Iris pigment epithelial cell (primary cell): ENCODE measurements at regions not wholly inside any gene's neighbourhood (a gene's known extent, or its start where the extent isn't known, plus 50 kb on each side); places are given as distances from the start of the nearest gene placed in this dataset.
"Not testable (repeated sequence)": the region's sequence is repeated elsewhere in the genome, so short reads cannot be mapped to it uniquely, and the experiment has no call there.

ENCODE experiments used
- DNase-seq: peaks from one replicate; pipeline ENCODE4 v3.0.0-alpha.2; 2011; ENCODE audit warnings: low read depth

- no peak for DNase-seq
Measured at GRCh38 chr4:62533573-62533972, 1333.4 kb downstream of the ADGRL3 start.

- DNase-seq: no peak
Measured at GRCh38 chr4:62531731-62532130, 1331.6 kb downstream of the ADGRL3 start.

- DNase-seq: no peak
Measured at GRCh38 chr4:62531264-62531663, 1331.1 kb downstream of the ADGRL3 start.

GRCh38 chr4:62528874-62529273 is 1328.7 kb downstream of the ADGRL3 start:
- DNase-seq: no peak

GRCh38 chr4:62526671-62527070 is 1326.5 kb downstream of the ADGRL3 start:
- no peak for DNase-seq

GRCh38 chr4:62523256-62523655 is 1323.1 kb downstream of the ADGRL3 start:
- no peak for DNase-seq

GRCh38 chr4:62522273-62522672 is 1322.1 kb downstream of the ADGRL3 start:
- DNase-seq: no peak

GRCh38 chr4:62517716-62518115 is 1317.6 kb downstream of the ADGRL3 start:
- no peak for DNase-seq

GRCh38 chr4:62513306-62513705 is 1313.2 kb downstream of the ADGRL3 start:
- DNase-seq: no peak

- DNase-seq: no peak
Measured at GRCh38 chr4:62512271-62512670, 1312.1 kb downstream of the ADGRL3 start.

GRCh38 chr4:62510228-62510627 is 1310.1 kb downstream of the ADGRL3 start:
- no peak for DNase-seq

- no peak for DNase-seq
Measured at GRCh38 chr4:62500296-62500695, 1300.2 kb downstream of the ADGRL3 start.

- DNase-seq: no peak
Measured at GRCh38 chr4:62495032-62495431, 1294.9 kb downstream of the ADGRL3 start.

GRCh38 chr4:62491756-62492155 is 1291.6 kb downstream of the ADGRL3 start:
- DNase-seq: not testable (repeated sequence)

- DNase-seq: no peak
Measured at GRCh38 chr4:62490635-62491034, 1290.5 kb downstream of the ADGRL3 start.

- no peak for DNase-seq
Measured at GRCh38 chr4:62487016-62487415, 1286.9 kb downstream of the ADGRL3 start.

- DNase-seq: no peak
Measured at GRCh38 chr4:62484357-62484756, 1284.2 kb downstream of the ADGRL3 start.

- DNase-seq: no peak
Measured at GRCh38 chr4:62482355-62482754, 1282.2 kb downstream of the ADGRL3 start.

- DNase-seq: no peak
Measured at GRCh38 chr4:62475596-62475995, 1275.5 kb downstream of the ADGRL3 start.

- DNase-seq: no peak
Measured at GRCh38 chr4:62474802-62475201, 1274.7 kb downstream of the ADGRL3 start.

- DNase-seq: no peak
Measured at GRCh38 chr4:62471021-62471420, 1270.9 kb downstream of the ADGRL3 start.

GRCh38 chr4:62470421-62470983 is 1270.4 kb downstream of the ADGRL3 start:
- no peak for DNase-seq

- no peak for DNase-seq
Measured at GRCh38 chr4:62470020-62470419, 1269.9 kb downstream of the ADGRL3 start.

- DNase-seq: no peak
Measured at GRCh38 chr4:62461961-62462360, 1261.8 kb downstream of the ADGRL3 start.

GRCh38 chr4:62460329-62460728 is 1260.2 kb downstream of the ADGRL3 start:
- DNase-seq: peak; percentile 0
